Tibial nerve (tissue), 4 donors: ENCODE measurements at regions not wholly inside any gene's neighbourhood (a gene's known extent, or its start where the extent isn't known, plus 50 kb on each side); places are given as distances from the start of the nearest gene placed in this dataset.

ENCODE experiments used
- DNase-seq, 2 donors: peaks; one replicate each; pipeline ENCODE4 v3.0.0-alpha.2; 2019; ENCODE audit warnings: low spot score in 2 of 2
- H3K27ac ChIP-seq, 4 donors: fragments of 200-600 bp; sonication (generic) in 3 of 4; one replicate each; pipeline ENCODE4 v1.5.1; 2017 to 2019; ENCODE audit warnings: mild to moderate bottlenecking in 1 of 4
- H3K27me3 ChIP-seq, 2 donors: fragments of 200-600 bp; sonication (generic) in 1 of 2; one replicate each; pipeline versions ENCODE4 v1.5.1 to v1.6.0; 2017 to 2019
- H3K36me3 ChIP-seq, 3 donors: fragments of 200-600 bp; sonication (generic); one replicate each; pipeline ENCODE4 v1.5.1; 2018 to 2019
- H3K4me1 ChIP-seq, 4 donors: fragments of 200-600 bp; sonication (generic) in 3 of 4; one replicate each; pipeline ENCODE4 v1.5.1; 2017 to 2019
- H3K4me3 ChIP-seq, 4 donors: fragments of 200-600 bp; sonication (generic) in 3 of 4; one replicate each; pipeline ENCODE4 v1.5.1; 2017 to 2019; ENCODE audit warnings: mild to moderate bottlenecking in 1 of 4, moderate library complexity in 1 of 4
- H3K9me3 ChIP-seq, 4 donors: fragments of 200-600 bp; sonication (generic) in 3 of 4; one replicate each; pipeline ENCODE4 v1.5.1; 2017 to 2019
- EP300 ChIP-seq, 2 donors: sonication (generic); formaldehyde crosslinking; IDR thresholded peaks; one replicate each; pipeline ENCODE4 v1.6.1; 2017; ENCODE audit warnings: antibody characterized with exemption in 2 of 2, mild to moderate bottlenecking in 1 of 2
- POLR2A ChIP-seq, 2 donors: fragments of 450-650 bp; IDR thresholded peaks; one replicate each; pipeline ENCODE4 v1.6.1; 2017; ENCODE audit warnings: antibody characterized with exemption in 2 of 2, mild to moderate bottlenecking in 2 of 2, moderate library complexity in 2 of 2
- WGBS, 2 donors: methylation state at CpG; one replicate each; pipeline ENCODE4 v1.1.5; 2018; 5-methylcytosine and 5-hydroxymethylcytosine counted together
- TF ChIP-seq, protein P1 (sequence below), 5 experiments: fragments of 200-600 bp in 3 of 5; fragments of 450-650 bp in 2 of 5; sonication (generic) in 3 of 5; IDR thresholded peaks; one replicate each; pipeline ENCODE4 v1.5.1; 2016 to 2019; ENCODE audit warnings: antibody characterized with exemption in 5 of 5, mild to moderate bottlenecking in 3 of 5, moderate library complexity in 2 of 5

GRCh38 chr16:9497750-9498149, 406.3 kb downstream of the HAPSTR1 start:
- peaks cover 0 to 4% (median 0%) of the 10 kb centered on the region in 4 donors for H3K9me3 ChIP-seq

DNA sequence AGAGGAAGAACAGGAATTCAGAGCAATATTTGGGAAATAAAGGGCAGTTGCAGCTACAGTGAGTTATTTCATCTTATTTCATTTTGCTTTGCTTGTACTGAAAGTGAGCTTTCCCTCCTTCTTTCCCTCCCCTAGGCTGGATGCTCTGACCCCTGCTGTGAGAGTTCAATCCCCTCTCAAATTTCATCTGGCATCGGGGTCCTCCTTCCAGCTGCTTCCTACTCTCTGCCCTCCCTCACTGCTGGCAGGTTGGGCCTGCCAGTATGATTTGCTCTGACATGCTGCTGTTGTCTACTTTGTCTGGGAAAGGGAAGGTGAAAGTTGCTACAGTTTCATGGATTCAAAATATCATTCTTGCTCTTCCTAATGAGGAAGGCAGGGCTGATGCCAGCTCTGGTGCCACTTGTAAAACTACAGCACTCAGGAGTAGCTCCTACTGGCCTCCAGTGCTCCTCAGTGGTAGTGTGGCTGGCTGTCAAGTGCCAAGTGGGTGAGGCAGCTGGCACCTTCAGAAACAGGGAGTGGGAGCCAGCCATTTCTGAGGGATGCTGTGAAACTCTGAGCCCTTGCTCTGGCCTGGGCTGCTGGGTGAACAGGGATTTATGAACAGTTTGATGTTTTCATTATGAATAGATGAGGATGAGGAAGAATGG, 408.6 kb downstream of the HAPSTR1 start:
- DNase-seq = no peak

More at GRCh38 chr16:9497750-9498149, 406.3 kb downstream of the HAPSTR1 start:
- Histone ChIP-seq H3K36me3 (no peaks in the 10 kb centered on the region), H3K4me1 (no peaks in the 10 kb centered on the region), H3K27ac (no peak overlapping the region), H3K4me3 (no peak overlapping the region), H3K27me3 (no peaks in the 10 kb centered on the region)
- TF ChIP-seq EP300 (IDR thresholded peaks at IDR 0.05) (no peak), POLR2A (IDR thresholded peaks at IDR 0.05) (no peak)
- TF ChIP-seq, protein P1, sequence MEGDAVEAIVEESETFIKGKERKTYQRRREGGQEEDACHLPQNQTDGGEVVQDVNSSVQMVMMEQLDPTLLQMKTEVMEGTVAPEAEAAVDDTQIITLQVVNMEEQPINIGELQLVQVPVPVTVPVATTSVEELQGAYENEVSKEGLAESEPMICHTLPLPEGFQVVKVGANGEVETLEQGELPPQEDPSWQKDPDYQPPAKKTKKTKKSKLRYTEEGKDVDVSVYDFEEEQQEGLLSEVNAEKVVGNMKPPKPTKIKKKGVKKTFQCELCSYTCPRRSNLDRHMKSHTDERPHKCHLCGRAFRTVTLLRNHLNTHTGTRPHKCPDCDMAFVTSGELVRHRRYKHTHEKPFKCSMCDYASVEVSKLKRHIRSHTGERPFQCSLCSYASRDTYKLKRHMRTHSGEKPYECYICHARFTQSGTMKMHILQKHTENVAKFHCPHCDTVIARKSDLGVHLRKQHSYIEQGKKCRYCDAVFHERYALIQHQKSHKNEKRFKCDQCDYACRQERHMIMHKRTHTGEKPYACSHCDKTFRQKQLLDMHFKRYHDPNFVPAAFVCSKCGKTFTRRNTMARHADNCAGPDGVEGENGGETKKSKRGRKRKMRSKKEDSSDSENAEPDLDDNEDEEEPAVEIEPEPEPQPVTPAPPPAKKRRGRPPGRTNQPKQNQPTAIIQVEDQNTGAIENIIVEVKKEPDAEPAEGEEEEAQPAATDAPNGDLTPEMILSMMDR (IDR thresholded peaks at IDR 0.05) = no peak
- DNase-seq = no peak
- WGBS, 2 donors = 48 to 67% methylated on average over 3 of the region's 3 CpGs

GRCh38 chr16:9500872-9501271, 409.4 kb downstream of the HAPSTR1 start:
- Histone ChIP-seq H3K4me3 (no peak overlapping the region), H3K27ac (no peak overlapping the region), H3K36me3 (no peaks in the 10 kb centered on the region), H3K27me3 (no peaks in the 10 kb centered on the region), H3K9me3 (peaks cover 0 to 4% (median 0%) of the 10 kb centered on the region in 4 donors), H3K4me1 (no peaks in the 10 kb centered on the region)
- DNase-seq = no peak
- WGBS, 2 donors = 77 to 92% methylated on average over 2 of the region's 2 CpGs
- TF ChIP-seq POLR2A (IDR thresholded peaks at IDR 0.05) (no peak), EP300 (IDR thresholded peaks at IDR 0.05) (no peak)
- TF ChIP-seq, protein P1 (IDR thresholded peaks at IDR 0.05) = no peak

More for the DNA sequence above, 408.6 kb downstream of the HAPSTR1 start:
- H3K36me3 ChIP-seq = no peaks in the 10 kb centered on the region
- TF ChIP-seq EP300 (IDR thresholded peaks at IDR 0.05) = no peak
- TF ChIP-seq, protein P1 (IDR thresholded peaks at IDR 0.05) = no peak
- no peak overlapping the region for H3K4me3 ChIP-seq
- no peaks in the 10 kb centered on the region for H3K27me3 ChIP-seq
- 11 to 22% methylated on average over 1 of the region's 1 CpG for WGBS, 2 donors
- no peaks in the 10 kb centered on the region for H3K4me1 ChIP-seq
- peaks cover 0 to 4% (median 0%) of the 10 kb centered on the region in 4 donors for H3K9me3 ChIP-seq
- H3K27ac ChIP-seq = no peak overlapping the region

DNA sequence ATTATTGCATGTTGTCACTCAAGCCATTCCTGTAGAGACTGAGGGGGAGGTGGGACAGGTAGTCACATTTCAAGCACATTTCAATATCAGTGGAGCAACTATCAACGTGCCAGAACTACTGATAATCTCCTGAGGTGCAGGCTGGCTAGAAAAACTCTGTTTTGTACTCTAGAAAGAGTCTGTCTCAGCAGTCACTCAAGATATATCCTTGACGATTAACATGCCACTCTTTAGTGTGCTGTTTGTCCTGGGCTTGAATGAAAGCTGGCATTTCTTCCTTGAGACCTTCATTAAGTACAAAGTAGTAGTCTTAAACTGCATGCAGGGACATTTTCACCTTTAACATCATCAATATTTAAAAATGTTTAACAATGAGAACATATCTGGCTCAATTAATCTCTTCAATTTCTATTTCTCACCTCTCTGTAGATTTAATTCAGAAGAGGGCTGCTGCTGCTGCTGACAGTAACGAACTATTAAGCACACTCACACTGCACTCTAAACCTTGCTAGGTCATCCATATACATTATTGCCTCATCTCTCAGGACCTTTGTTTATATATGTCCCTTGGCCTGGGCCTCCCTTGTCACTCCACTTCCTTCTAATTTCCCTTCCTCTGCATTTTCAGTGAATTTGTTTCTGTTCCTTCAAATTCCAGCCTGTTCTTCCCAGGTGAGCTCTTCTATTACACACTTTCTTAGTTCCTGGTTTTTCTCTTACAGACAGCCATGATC, 412.0 kb downstream of the HAPSTR1 start:
- H3K36me3 ChIP-seq = no peaks in the 10 kb centered on the region
- no peak for DNase-seq
- TF ChIP-seq, protein P1 (IDR thresholded peaks at IDR 0.05) = no peak
- no peak for TF ChIP-seq POLR2A (IDR thresholded peaks at IDR 0.05)
- no peak for TF ChIP-seq EP300 (IDR thresholded peaks at IDR 0.05)
- 52 to 56% methylated on average over 3 of the region's 3 CpGs for WGBS, 2 donors
- H3K27ac ChIP-seq = no peak overlapping the region
- no peaks in the 10 kb centered on the region for H3K4me1 ChIP-seq
- H3K4me3 ChIP-seq = no peak overlapping the region
- no peaks in the 10 kb centered on the region for H3K27me3 ChIP-seq
- no peaks in the 10 kb centered on the region for H3K9me3 ChIP-seq

- 76 to 84% methylated on average over 6 of the region's 6 CpGs for WGBS, 2 donors
- DNase-seq = no peak
- no peak overlapping the region for H3K4me3 ChIP-seq
These were observed 417.0 kb downstream of the HAPSTR1 start for GRCh38 chr16:9508328-9508936.

More at GRCh38 chr16:9508328-9508936, 417.0 kb downstream of the HAPSTR1 start:
- H3K27me3 ChIP-seq = no peaks in the 10 kb centered on the region
- H3K9me3 ChIP-seq = peaks cover 0 to 6% (median 0%) of the 10 kb centered on the region in 4 donors
- no peaks in the 10 kb centered on the region for H3K4me1 ChIP-seq
- H3K27ac ChIP-seq = no peak overlapping the region
- H3K36me3 ChIP-seq = no peaks in the 10 kb centered on the region
- no peak for TF ChIP-seq EP300 (IDR thresholded peaks at IDR 0.05)
- TF ChIP-seq, protein P1 (IDR thresholded peaks at IDR 0.05) = no peak
